Ovary (tissue), 7 donors: ENCODE measurements at regions not wholly inside any gene's neighbourhood (a gene's known extent, or its start where the extent isn't known, plus 50 kb on each side); places are given as distances from the start of the nearest gene placed in this dataset.

Experiments used
- DNase-seq, 5 donors: peaks; one replicate each; pipeline ENCODE4 v3.0.0-alpha.2; 2019 to 2020
- H3K27ac ChIP-seq, 2 donors: fragments of 200-600 bp; one replicate each; pipeline versions ENCODE4 v1.5.1 to v1.8.0; 2019 to 2022
- H3K27me3 ChIP-seq: fragments of 200-600 bp; one replicate; pipeline ENCODE4 v1.8.0; 2022
- H3K36me3 ChIP-seq: fragments of 200-600 bp; sonication (generic); one replicate; pipeline ENCODE4 v1.5.1; 2019
- H3K4me1 ChIP-seq: one replicate; pipeline ENCODE4 v1.8.1; 2013; ENCODE audit warnings: mild to moderate bottlenecking, moderate library complexity; ENCODE audit not compliant: insufficient read depth
- H3K4me3 ChIP-seq: fragments of 200-600 bp; sonication (generic); one replicate; pipeline ENCODE4 v1.5.1; 2017
- H3K9me3 ChIP-seq, 2 donors: fragments of 200-600 bp in 1 of 2; sonication (generic) in 1 of 2; one replicate each; pipeline versions ENCODE4 v1.5.1 to v1.8.1; 2013 to 2019; ENCODE audit warnings: mild to moderate bottlenecking in 1 of 2, moderate library complexity in 1 of 2
- EP300 ChIP-seq: sonication (generic); formaldehyde crosslinking; IDR thresholded peaks from one replicate; pipeline ENCODE4 v1.6.1; 2017; ENCODE audit warnings: antibody characterized with exemption
- POLR2A ChIP-seq: fragments of 450-650 bp; IDR thresholded peaks from one replicate; pipeline ENCODE4 v1.6.1; 2017; ENCODE audit warnings: antibody characterized with exemption, mild to moderate bottlenecking, moderate library complexity
- WGBS, 3 donors: extraction: QIAGEN DNeasy Blood & Tissue Kit in 1 of 3; methylation state at CpG; one replicate each; pipeline versions ENCODE4 v1.1.5 to v1.1.7; 2013 to 2017; 5-methylcytosine and 5-hydroxymethylcytosine counted together
- intact Hi-C, 4 donors: fragments of 100-400 bp; cut with DNase I; formaldehyde crosslinking; loops; one replicate each; pipeline versions ENCODE4 v1.11.0 to v1.15.1; 2022 to 2023
- TF ChIP-seq, protein P1 (sequence below), 3 donors: fragments of 450-650 bp in 2 of 3; fragments of 200-600 bp in 1 of 3; IDR thresholded peaks; one replicate each; pipeline versions ENCODE4 v1.5.1 to v1.8.0; 2016 to 2022; ENCODE audit warnings: antibody characterized with exemption in 3 of 3, mild to moderate bottlenecking in 1 of 3
- donor health status: DM: no; HTN: no; CAD: no; lungs with moderate emphysema.
- donor health status: DM: no; HTN: no; CAD: no.
- donor health status: Bipolar disorder and iron deficiency.
- donor health status: DM: no; HTN: no; CAD: no.
- donor health status: DM: yes; HTN: yes; CAD: no.

DNA sequence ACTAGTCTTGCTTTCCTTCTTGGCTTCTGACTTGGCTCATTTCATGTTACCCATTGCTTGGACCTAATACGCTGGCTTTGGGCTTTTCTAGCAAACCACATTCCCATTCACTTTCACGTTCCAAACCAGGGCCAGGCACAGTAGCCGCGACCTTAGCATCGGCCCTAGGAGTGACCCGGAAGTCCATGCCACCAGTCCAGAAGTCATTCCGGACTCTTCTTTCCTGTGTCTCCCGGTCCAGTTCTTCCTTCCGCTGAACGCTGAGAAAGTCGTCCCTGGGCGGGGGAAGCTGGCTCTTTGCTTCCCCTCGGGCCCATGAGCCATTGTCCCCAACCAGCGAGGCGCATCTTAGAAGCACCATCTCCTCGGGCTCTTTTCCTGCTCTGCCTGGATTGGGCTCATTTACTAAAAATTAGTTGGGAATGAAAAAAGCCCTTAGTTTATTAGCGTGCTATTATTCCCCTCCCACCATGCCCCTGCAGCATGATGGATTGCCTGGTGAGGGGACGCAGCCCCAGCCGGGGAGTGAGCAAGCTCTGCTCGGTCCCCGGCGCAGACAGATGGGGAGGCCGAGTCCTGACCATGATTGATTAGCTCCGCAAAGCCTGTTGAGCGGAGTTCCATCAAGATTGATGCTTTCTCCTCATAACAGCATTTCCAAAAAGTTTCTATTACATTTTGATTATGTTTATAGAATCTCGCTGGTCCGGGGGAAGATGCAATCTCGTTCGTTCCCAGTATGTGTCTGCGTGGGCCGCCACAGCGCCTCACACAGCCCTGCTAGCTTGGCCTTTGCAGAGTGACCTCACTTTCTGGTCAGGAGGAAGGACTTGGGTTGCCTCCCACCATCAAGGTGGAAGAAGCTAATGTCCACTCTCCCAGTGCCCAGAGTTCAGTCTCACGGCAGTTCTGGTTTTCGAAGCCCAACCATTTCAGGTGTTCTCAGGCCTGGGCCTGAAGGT, 115.1 kb upstream of the TOP1 start:
- Histone ChIP-seq H3K4me1 (no peaks in the 10 kb centered on the region), H3K9me3 (no peaks in the 10 kb centered on the region), H3K27ac (no peak overlapping the region), H3K36me3 (no peaks in the 10 kb centered on the region), H3K4me3 (no peak overlapping the region), H3K27me3 (no peaks in the 10 kb centered on the region)
- WGBS, 3 donors, result 69 to 75% (median 71%) methylated on average over 34 of the region's 34 CpGs
- DNase-seq, result no peak
- TF ChIP-seq, protein P1, sequence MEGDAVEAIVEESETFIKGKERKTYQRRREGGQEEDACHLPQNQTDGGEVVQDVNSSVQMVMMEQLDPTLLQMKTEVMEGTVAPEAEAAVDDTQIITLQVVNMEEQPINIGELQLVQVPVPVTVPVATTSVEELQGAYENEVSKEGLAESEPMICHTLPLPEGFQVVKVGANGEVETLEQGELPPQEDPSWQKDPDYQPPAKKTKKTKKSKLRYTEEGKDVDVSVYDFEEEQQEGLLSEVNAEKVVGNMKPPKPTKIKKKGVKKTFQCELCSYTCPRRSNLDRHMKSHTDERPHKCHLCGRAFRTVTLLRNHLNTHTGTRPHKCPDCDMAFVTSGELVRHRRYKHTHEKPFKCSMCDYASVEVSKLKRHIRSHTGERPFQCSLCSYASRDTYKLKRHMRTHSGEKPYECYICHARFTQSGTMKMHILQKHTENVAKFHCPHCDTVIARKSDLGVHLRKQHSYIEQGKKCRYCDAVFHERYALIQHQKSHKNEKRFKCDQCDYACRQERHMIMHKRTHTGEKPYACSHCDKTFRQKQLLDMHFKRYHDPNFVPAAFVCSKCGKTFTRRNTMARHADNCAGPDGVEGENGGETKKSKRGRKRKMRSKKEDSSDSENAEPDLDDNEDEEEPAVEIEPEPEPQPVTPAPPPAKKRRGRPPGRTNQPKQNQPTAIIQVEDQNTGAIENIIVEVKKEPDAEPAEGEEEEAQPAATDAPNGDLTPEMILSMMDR (IDR thresholded peaks at IDR 0.05), result no peak
- TF ChIP-seq EP300 (no peak), POLR2A (no peak)
- intact Hi-C loops, result no loop called here

DNA sequence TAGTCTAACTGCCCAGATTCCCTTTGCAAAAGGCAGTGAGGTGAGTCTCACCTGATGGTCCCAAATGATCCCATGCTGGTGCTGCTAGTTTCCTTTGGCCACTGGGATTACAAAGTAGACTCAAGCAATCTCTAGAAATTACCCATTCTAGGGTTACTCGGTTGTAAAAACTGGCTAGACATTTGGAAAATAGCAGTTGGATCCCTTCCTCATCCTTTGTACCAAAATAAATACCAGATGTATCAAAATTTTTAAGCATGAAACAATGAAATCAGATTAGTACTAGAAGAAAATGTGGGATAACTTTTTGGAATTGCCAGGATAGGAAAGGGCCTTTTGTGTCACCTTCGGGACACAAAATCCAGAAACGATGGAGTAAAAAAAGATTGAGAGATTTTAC, 112.9 kb upstream of the TOP1 start:
- intact Hi-C loops, result no loop called here
- H3K36me3 ChIP-seq, result no peaks in the 10 kb centered on the region
- H3K4me3 ChIP-seq, result no peak overlapping the region
- H3K27me3 ChIP-seq, result no peaks in the 10 kb centered on the region
- H3K9me3 ChIP-seq, result no peaks in the 10 kb centered on the region
- TF ChIP-seq, protein P1 (IDR thresholded peaks at IDR 0.05), result no peak
- TF ChIP-seq POLR2A (no peak), EP300 (no peak)
- DNase-seq, result no peak
- H3K4me1 ChIP-seq, result no peaks in the 10 kb centered on the region
- no peak overlapping the region for H3K27ac ChIP-seq
- WGBS, 3 donors, result 80 to 88% (median 83%) methylated on average over 3 of the region's 3 CpGs

DNA sequence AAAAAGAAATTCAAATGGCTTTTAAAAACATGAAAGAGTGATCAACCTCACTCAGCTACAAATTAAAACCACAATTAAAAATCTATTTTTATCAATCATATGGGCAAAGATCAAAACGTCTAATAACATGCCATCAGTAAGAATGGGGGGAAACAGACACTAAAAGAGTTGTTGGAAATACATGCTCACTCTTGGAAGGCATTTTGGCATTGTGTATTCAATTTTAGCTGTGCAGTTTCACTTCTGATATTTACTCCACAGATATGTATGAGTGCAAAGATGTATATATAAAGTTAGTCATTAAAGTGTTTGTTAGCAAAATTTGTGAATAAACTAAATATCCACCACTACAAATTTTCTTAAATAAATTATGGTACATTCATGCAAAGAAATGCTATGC, 112.3 kb upstream of the TOP1 start:
- Histone ChIP-seq H3K4me3 (no peak overlapping the region), H3K27me3 (no peaks in the 10 kb centered on the region), H3K9me3 (no peaks in the 10 kb centered on the region), H3K36me3 (no peaks in the 10 kb centered on the region), H3K4me1 (no peaks in the 10 kb centered on the region), H3K27ac (no peak overlapping the region)
- intact Hi-C loops, result no loop called here
- no peak for TF ChIP-seq POLR2A
- TF ChIP-seq EP300, result no peak
- TF ChIP-seq, protein P1 (IDR thresholded peaks at IDR 0.05), result no peak
- WGBS, 3 donors, result 42 to 49% (median 47%) methylated on average over 1 of the region's 1 CpG
- DNase-seq, result no peak

DNA sequence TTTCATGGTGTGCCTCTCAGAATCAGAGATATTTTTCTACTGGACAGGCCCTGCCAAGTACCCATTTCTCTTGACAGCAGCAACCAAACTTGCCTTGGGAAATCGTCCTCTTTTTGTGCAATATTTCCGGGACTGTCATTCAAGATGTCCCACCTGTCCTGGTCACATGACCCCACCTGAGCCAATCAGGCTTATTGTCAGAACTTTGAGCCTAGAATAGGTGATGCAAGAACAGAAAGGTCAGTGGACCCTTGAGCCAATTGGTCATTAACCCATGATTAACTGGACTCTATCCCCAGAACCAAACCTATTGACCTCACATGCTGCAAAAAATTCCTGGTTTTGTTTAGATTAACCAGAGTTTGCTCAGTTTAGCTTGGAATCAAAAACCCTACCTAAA, 108.3 kb upstream of the TOP1 start:
- 69 to 90% (median 84%) methylated on average over 2 of the region's 2 CpGs for WGBS, 3 donors
- H3K27ac ChIP-seq, result no peak overlapping the region
- no peaks in the 10 kb centered on the region for H3K36me3 ChIP-seq
- no peak for DNase-seq
- TF ChIP-seq POLR2A (no peak), EP300 (no peak)
- TF ChIP-seq, protein P1 (IDR thresholded peaks at IDR 0.05), result no peak
- intact Hi-C loops, result no loop called here
- H3K27me3 ChIP-seq, result no peaks in the 10 kb centered on the region
- no peaks in the 10 kb centered on the region for H3K9me3 ChIP-seq
- no peaks in the 10 kb centered on the region for H3K4me1 ChIP-seq
- no peak overlapping the region for H3K4me3 ChIP-seq
